DMS79 treated with DMSO at 0.1 percent for 48 hours (cell line): ENCODE measurements at regions not wholly inside any gene's neighbourhood (a gene's known extent, or its start where the extent isn't known, plus 50 kb on each side); places are given as distances from the start of the nearest gene placed in this dataset.

ENCODE experiments used
- DNase-seq: peaks from one replicate; lab custom pipeline; 2025; lab: John Stamatoyannopoulos, UW

GRCh38 chr16:65308506-65308905 lies 186.6 kb upstream of the CDH11 start:
- DNase-seq = no peak

- DNase-seq = no peak
Observed at GRCh38 chr16:65307286-65307685, 185.4 kb upstream of the CDH11 start.

DNA sequence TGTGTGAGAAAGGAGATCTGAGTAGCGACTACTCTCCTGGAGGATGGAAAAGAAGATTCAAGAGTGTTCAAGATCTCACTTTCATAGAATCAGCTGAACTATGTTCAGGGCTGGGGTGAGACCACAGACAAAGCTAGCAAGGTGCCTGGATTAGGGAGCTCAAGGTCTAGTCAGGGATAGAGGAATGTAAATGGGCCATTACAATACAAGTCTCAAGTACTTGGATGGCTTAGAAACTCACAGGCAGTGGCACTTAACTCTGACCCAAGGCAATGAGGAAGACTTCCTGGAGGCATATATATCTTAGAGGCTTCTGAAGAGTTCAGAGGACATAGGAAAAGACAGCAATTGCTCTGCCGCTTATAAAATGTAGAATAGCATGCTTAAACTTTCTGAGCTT lies 184.9 kb upstream of the CDH11 start:
- DNase-seq = no peak

DNA sequence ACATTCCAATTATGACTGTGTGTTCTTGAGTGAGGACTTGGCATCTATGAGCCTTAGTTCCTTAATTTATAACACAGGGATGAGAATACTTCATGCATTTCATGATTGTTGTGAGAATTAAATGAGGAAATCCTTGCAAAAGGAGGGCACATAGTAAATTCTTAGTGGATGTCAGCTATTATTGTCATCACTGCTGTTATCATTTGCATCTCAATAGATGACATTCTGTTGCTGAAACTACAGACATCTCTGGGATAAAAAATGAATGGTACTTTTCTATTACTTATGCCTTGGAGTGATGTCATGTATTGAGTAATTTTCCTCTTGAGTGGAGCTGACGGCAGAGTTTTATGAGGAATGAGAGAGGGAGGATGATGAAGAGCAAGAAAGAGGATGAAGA lies 184.4 kb upstream of the CDH11 start:
- no peak for DNase-seq

GRCh38 chr16:65305266-65305959 lies 183.6 kb upstream of the CDH11 start:
- DNase-seq = no peak

DNA sequence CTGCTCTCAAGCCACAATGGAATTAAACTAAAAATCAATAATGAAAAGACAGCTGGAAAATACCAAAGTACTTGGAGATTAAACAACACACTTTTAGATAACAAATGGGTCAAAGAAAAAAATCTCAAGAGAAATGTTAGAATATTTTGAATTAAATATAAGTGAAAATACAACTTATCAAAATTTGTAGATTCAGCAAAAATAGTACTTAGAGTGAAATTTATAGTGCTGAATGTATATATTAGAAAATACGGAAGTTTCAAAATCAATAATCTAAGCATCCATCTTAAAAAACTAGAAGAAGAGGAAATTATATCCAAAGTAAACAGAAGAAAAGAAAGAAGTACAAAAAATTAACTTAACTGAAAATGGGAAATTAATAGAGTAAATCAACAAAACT lies 179.2 kb upstream of the CDH11 start:
- no peak for DNase-seq

DNA sequence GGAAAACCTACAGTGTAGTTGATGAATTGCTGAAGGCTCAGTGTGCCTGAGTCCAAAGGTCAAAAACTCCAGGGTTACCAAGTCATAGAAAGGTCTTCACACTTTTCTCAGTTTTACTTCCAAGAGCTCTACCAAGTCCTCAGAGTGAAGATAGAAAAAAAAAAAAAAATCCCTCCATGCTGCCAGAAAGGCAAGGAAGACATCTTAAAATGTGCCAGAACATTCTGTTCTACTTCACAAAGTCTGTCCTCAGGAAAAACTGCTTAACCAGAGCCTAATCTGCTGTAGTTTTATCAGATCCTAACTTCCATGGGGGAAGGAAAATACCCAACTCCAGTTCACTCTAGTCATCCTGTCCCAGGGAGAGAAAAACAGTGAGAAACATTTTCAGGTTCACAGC lies 175.6 kb upstream of the CDH11 start:
- DNase-seq = no peak

DNA sequence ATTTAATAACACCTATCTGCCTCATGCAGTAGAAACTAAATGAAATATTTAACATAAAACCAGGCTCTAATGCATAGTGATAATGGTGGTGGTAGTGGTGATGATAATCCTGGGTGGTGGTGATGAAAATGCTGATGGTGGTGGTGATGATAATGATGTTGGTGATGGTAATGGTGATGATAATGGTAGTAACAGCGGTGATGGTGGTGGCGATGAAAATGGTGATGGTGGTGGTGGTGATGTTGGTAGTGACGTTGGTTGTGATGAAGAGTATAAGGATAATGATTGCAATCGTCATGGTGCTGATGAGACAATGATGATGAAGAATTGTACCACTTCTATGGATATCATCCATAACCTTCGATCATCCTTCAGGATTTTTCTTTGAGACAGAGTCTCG lies 173.7 kb upstream of the CDH11 start:
- DNase-seq = no peak

- no peak for DNase-seq
Observed at GRCh38 chr16:65294708-65295107, 172.8 kb upstream of the CDH11 start.

DNA sequence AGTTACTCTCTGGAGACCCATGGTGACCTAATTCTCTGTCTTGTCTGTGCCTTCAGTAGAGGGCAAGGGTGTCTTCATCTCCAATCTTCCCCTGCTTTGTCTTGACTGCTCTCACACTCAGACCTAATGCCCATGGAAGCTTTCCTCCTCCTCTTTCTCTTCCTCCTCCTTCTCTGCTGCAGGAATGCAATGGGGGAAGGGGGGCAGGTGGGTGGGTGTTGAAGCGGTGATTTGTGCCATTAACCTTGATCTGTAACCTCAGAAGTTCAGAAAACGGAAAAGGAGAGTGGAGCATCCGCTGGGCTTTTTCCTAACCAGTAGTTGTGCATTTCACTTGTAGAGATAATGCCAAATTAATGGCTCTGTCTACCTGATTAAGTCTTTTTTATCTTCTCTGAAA lies 172.3 kb upstream of the CDH11 start:
- DNase-seq = no peak

- DNase-seq = no peak
Observed at GRCh38 chr16:65289022-65289421, 167.2 kb upstream of the CDH11 start.

DNA sequence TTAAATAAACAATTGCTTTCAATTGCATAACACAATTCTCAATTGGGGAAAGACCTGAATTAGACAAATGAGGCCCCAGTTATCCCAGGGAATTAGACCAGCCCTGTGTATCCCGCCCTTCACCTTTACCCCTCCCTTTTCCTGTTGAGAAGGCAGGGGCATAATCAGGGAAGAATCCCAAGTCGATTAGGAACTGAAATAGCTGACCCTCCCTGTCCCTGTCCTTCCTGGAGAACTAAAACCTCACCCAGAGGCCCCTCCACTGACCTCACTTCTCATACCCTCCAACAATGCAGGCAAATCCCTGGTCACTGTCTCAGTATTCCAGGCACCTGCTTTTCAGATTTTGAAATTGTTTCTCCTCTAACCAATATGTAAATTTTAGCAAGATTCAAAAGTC lies 165.4 kb upstream of the CDH11 start:
- no peak for DNase-seq

DNA sequence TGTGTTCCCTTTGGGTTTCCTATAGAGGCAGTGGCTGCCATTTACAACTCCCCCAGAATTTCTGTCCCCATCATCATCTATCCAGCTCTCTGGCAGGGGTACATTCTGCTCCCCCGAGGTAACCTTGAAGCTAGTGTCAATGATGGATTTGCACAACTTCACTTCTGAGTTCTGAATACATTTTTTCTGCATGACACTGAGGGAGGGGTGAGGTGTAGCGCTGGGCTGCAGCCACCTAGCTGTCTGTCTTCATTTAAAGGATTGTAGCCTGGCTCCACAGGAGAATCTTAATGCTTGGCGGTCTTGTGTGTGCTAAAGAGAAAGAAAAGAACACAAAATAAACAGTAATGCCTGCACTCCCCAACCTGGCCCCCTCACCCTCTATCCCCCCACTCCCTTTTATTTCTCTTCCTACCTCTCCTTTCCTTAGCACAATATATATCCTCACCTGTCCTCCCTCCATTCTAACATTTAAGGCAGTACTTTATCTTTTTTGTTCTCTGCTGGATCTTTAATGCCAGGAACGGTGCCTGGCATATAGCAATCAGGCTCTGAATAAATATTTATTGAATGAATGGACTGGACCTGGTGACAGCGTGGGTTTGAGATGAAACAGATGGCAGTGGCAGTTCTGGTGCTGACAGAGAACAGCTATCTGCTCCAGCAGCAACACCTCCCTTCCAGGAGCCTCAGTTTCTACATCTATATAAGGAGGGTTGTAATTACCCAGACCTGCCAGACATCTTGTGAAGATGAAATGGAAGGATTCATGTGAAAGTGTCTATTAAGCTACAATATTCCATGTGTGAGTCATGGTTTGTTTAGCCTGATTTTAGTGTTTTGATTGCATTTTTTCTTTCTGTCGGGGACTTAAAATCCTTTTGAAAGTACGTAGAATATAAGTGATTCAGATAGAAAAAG lies 163.5 kb upstream of the CDH11 start:
- DNase-seq = no peak

DNA sequence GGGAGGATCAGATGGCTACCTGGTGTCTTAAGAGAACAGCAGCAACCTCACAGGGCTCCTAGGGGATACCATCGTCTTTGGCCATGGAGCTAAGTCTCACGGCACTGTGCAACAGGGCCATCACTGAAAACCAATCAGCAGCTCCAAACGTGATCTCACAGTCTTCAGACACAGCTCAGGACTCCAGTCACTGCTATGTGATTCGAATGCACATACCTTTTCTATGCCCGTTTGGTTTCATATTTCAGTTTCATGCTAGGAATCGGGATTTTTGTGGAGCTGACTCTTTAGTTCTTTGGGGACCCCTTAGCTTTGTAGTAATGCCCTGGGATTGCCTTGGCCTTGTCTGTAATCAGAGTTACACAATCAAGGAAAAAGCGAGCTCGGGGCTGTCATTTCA lies 162.8 kb upstream of the CDH11 start:
- DNase-seq = no peak

DNA sequence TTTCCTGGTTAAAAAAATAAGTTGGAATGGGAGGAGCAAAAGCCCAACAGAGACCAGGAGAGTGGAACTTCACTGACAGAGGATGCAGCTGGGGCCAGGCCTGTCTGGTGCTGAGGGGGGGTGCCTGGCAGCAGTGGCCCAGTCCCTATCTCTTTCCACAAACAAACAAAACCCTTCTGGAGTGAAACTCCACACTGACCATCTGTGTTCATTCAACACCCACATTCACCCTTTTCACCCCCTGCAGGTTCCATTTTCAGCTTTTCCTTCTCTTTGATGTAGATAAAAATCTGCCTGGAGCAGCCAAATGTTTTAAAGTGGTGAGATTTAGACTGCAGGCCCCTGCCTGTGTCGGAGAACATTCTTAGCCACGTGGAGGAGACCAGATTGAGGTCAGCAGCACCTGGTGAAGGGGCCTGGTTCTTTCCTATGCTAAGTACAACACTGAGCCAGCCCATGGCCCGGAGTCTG lies 161.4 kb upstream of the CDH11 start:
- no peak for DNase-seq

DNA sequence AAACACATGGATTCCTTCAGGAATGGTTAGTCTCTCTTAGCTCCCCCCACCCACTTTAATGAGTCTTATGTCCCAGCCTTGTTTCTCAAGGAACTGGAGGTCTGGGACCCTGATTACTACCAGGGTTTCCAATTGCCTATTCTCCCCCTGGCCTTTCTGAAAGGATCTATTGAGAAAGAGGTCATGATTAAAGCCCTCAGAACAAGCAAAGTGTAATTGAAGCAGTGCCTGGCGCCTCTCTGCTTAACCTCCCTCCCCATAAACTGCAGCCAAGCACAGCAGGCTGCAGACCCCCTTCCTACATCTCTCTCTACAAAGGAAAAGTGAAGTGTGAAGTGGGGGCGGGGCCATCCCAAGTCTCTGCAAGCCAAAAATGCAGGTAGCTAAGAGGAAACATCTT lies 159.7 kb upstream of the CDH11 start:
- peak; percentile 9 for DNase-seq

- DNase-seq = no peak
Observed at GRCh38 chr16:65280845-65281512, 159.1 kb upstream of the CDH11 start.

DNA sequence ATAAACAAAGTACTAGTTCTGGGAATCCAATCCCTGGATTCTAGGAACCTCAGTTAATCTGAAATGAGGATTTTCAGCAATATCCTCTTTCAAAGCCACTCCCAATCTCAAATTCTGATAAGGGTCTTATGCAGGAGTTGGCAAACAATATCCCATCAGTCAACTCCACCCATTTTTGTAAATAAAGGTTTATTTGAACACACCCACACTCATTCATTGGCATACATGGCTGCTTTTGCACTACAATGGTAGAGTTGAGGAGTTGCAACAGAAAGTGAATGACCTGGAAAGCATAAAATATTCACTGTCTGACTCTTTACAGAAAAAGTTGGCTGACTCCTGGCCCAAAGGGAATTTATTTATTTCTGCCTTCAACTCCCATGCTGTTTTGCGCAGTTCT lies 157.7 kb upstream of the CDH11 start:
- no peak for DNase-seq

GRCh38 chr16:65278874-65279273 lies 157.0 kb upstream of the CDH11 start:
- DNase-seq = no peak

DNA sequence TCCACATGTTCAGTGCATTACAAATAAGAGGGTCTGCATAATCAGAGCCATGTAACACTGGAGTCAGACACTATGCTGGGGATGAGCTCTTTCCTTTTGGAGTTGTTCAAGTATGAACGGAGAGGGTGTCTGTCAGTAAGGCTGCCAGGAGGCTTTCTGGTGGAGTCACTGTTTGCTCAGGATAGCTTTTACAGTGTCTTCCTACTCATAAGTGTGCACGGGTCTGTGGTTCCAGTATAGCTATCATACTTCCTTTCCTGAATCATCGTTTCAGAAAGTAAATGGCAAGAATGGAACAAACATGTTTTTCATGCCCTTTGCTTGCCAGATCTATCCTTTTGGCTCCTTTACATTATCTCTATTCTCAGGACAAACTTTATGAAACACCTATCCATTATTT lies 152.7 kb upstream of the CDH11 start:
- no peak for DNase-seq

DNA sequence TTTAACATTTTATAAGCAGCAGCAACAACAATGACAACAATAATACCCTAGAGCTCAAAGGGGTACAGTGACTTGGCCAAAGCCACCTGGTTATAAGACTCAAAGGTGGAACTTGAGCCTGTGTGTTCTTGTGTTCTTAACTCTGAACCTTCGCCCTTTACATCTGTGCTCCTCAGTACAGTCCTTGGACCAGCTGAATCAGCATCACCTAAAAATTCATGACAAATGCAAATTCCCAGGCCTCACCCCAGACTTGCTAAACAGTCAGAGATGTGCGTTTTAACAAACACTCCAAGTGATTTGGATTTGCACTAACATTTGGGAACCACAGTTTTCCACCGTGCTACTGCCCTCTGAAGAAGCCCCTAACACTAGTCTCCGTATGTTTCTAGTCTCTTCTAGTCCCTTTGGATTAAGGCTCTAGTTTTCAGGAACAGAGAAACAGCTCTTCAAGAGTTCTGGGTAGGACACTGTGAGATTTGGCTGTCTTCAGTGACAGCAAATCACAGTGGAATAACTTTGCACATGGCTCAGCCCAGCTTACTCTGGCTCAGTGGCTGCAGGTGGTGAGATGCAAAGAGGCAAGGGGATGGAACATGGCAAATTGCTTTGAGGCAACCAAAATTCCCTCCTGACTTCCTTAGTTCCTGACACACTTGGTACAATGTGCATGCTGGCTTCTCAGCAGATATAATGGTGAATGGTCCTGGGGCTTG lies 151.0 kb upstream of the CDH11 start:
- no peak for DNase-seq

DNA sequence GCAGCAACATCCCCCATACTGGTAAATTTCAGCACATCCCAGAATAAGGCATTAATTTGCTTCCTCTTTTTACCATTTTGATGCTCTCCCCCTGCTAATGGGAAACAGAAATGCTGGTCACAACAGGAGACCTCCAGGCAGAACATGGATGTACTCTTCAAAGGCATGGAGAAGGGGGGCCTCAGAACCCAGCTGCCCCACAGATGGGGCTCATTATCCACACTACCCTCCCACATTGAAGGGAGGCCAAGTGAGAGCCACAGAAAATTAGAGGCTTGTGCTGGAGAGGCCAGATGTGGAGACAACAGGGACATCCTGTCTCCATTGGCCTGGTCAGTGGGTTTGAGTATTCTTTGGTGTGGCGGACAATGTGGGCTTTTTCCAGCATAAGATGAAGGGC lies 150.1 kb upstream of the CDH11 start:
- DNase-seq = no peak
